H9 (cell line): ENCODE measurements at regions not wholly inside any gene's neighbourhood (a gene's known extent, or its start where the extent isn't known, plus 50 kb on each side); places are given as distances from the start of the nearest gene placed in this dataset.
A peak's percentile ranks its signal among the peaks of the same experiment; 100 is the strongest.

ENCODE experiments used
- DNase-seq: peaks from one replicate; pipeline ENCODE4 v3.0.0-alpha.2; 2017
- H2AFZ ChIP-seq: one replicate; pipeline ENCODE4 v1.6.1; 2013; ENCODE audit warnings: mild to moderate bottlenecking, low read length, control low read depth, moderate library complexity
- H2AK5ac ChIP-seq: 2 replicates; pipeline ENCODE4 v1.6.1; 2013; ENCODE audit warnings: low read length, control low read depth, mixed read lengths; ENCODE audit not compliant: insufficient read length
- H2BK120ac ChIP-seq: one replicate; pipeline ENCODE4 v1.6.1; 2013; ENCODE audit warnings: low read depth, mild to moderate bottlenecking, low read length, control low read depth, inconsistent platforms; ENCODE audit not compliant: poor library complexity, severe bottlenecking
- H2BK12ac ChIP-seq: 2 replicates; pipeline ENCODE4 v1.6.1; 2013; ENCODE audit warnings: low read length, control low read depth, mixed read lengths, low read depth; ENCODE audit not compliant: insufficient read length
- H2BK15ac ChIP-seq: 2 replicates; pipeline ENCODE4 v1.6.1; 2013; ENCODE audit warnings: low read depth, low read length, control low read depth
- H2BK20ac ChIP-seq: one replicate; pipeline ENCODE4 v1.6.1; 2013; ENCODE audit warnings: low read depth, mild to moderate bottlenecking, low read length, control low read depth, inconsistent platforms; ENCODE audit not compliant: poor library complexity, severe bottlenecking
- H2BK5ac ChIP-seq: 2 replicates; pipeline ENCODE4 v1.6.1; 2013; ENCODE audit warnings: low read length, control low read depth, mixed read lengths; ENCODE audit not compliant: insufficient read length
- H3K14ac ChIP-seq: 2 replicates; pipeline ENCODE4 v1.6.1; 2013; ENCODE audit warnings: low read length, control low read depth; ENCODE audit not compliant: insufficient read depth
- H3K18ac ChIP-seq: 2 replicates; pipeline ENCODE4 v1.6.1; 2013; ENCODE audit warnings: low read depth, mild to moderate bottlenecking, mixed read lengths, low read length, control low read depth; ENCODE audit not compliant: insufficient read length
- H3K23ac ChIP-seq: 2 replicates; pipeline ENCODE4 v1.6.1; 2013; ENCODE audit warnings: low read length, control low read depth, mixed read lengths, low read depth; ENCODE audit not compliant: insufficient read length
- H3K23me2 ChIP-seq: 2 replicates; pipeline ENCODE4 v1.6.1; 2013; ENCODE audit warnings: low read depth, mild to moderate bottlenecking, mixed read lengths, low read length, control low read depth; ENCODE audit not compliant: insufficient read length, poor library complexity, severe bottlenecking
- H3K27ac ChIP-seq: 2 replicates; pipeline ENCODE4 v1.5.1; 2013; ENCODE audit warnings: low read length, control low read depth, mixed read lengths, low read depth; ENCODE audit not compliant: insufficient read length
- H3K27me3 ChIP-seq: 2 replicates; pipeline ENCODE4 v1.6.1; 2013; ENCODE audit warnings: low read length, control low read depth, inconsistent platforms; ENCODE audit not compliant: insufficient read depth
- H3K4ac ChIP-seq: 2 replicates; pipeline ENCODE4 v1.6.1; 2013; ENCODE audit warnings: low read depth, mild to moderate bottlenecking, control low read depth, inconsistent platforms, low read length, moderate library complexity
- H3K4me1 ChIP-seq: 2 replicates; pipeline ENCODE4 v1.6.1; 2013; ENCODE audit warnings: low read length, control low read depth, inconsistent platforms; ENCODE audit not compliant: insufficient read depth
- H3K4me2 ChIP-seq: 2 replicates; pipeline ENCODE4 v1.6.1; 2013; ENCODE audit warnings: low read length, control low read depth, mixed read lengths; ENCODE audit not compliant: insufficient read length, insufficient read depth
- H3K56ac ChIP-seq: 2 replicates; pipeline ENCODE4 v1.6.1; 2013; ENCODE audit warnings: low read depth, mild to moderate bottlenecking, mixed read lengths, low read length, control low read depth; ENCODE audit not compliant: insufficient read length
- H3K79me1 ChIP-seq: 2 replicates; pipeline ENCODE4 v1.6.1; 2013; ENCODE audit warnings: low read depth, mild to moderate bottlenecking, moderate library complexity, low read length, control low read depth, inconsistent platforms; ENCODE audit not compliant: insufficient read depth, poor library complexity, severe bottlenecking
- H3K79me2 ChIP-seq: 2 replicates; pipeline ENCODE4 v1.6.1; 2013; ENCODE audit warnings: low read length, control low read depth, inconsistent platforms; ENCODE audit not compliant: insufficient read depth
- H3K9ac ChIP-seq: 2 replicates; pipeline ENCODE4 v1.6.1; 2013; ENCODE audit warnings: low read length, control low read depth, mixed read lengths; ENCODE audit not compliant: insufficient read length; ENCODE audit errors: extremely low read depth
- H3K9me3 ChIP-seq: one replicate; pipeline ENCODE4 v1.6.1; 2013; ENCODE audit warnings: low read depth, low read length, inconsistent platforms; ENCODE audit not compliant: control insufficient read depth
- H3T11ph ChIP-seq: one replicate; pipeline ENCODE4 v1.6.1; 2013; ENCODE audit warnings: mild to moderate bottlenecking, low read length, control low read depth, inconsistent platforms
- H4K20me1 ChIP-seq: one replicate; pipeline ENCODE4 v1.6.1; 2013; ENCODE audit not compliant: control insufficient read depth, insufficient read length, insufficient read depth
- H4K5ac ChIP-seq: 2 replicates; pipeline ENCODE4 v1.6.1; 2013; ENCODE audit warnings: low read depth, mild to moderate bottlenecking, mixed read lengths, low read length, control low read depth; ENCODE audit not compliant: insufficient read length
- H4K8ac ChIP-seq: replicated peaks from 2 replicates; pipeline ENCODE4 v1.6.1; 2013; ENCODE audit warnings: low read length, control low read depth, mixed read lengths, low read depth; ENCODE audit not compliant: insufficient read length
- H4K91ac ChIP-seq: 2 replicates; pipeline ENCODE4 v1.6.1; 2013; ENCODE audit warnings: low read depth, mild to moderate bottlenecking, moderate library complexity, mixed read lengths, low read length, control low read depth; ENCODE audit not compliant: insufficient read length
- H3K27ac Mint-ChIP-seq, 3 experiments: 2 replicates in 2 of 3; 3 replicates in 1 of 3; pipeline ENCODE4 v1.8.0; 2020 to 2021; ENCODE audit warnings: mixed read lengths in 3 of 3, mild to moderate bottlenecking in 1 of 3, moderate library complexity in 1 of 3
- H3K27me3 Mint-ChIP-seq: 2 replicates; pipeline ENCODE4 v1.8.0; 2021; ENCODE audit warnings: low read depth, mild to moderate bottlenecking, moderate library complexity, mixed read lengths
- H3K36me3 Mint-ChIP-seq, 3 experiments: 2 replicates in 2 of 3; 3 replicates in 1 of 3; pipeline ENCODE4 v1.8.0; 2020 to 2021; ENCODE audit warnings: low read depth in 3 of 3, mixed read lengths in 3 of 3; ENCODE audit not compliant: insufficient read depth in 1 of 3
- H3K4me1 Mint-ChIP-seq, 2 experiments: 2 replicates each; pipeline ENCODE4 v1.8.0; 2020; ENCODE audit warnings: mixed read lengths in 2 of 2
- H3K4me3 Mint-ChIP-seq, 2 experiments: 2 replicates in 1 of 2; 3 replicates in 1 of 2; pipeline ENCODE4 v1.8.0; 2020 to 2021; ENCODE audit warnings: mild to moderate bottlenecking in 2 of 2, mixed read lengths in 2 of 2, moderate library complexity in 1 of 2
- H3K9me3 Mint-ChIP-seq, 2 experiments: 2 replicates in 1 of 2; 3 replicates in 1 of 2; pipeline ENCODE4 v1.8.0; 2020; ENCODE audit warnings: mild to moderate bottlenecking in 2 of 2, mixed read lengths in 2 of 2, moderate library complexity in 1 of 2
- WGBS: extraction: QIAGEN DNeasy Blood & Tissue Kit; methylation state at CpG from one replicate; pipeline ENCODE4 v1.1.7; 2013; ENCODE audit warnings: missing lambda C conversion rate, low lambda C conversion rate, mixed read lengths; ENCODE audit not compliant: insufficient read length; ENCODE audit errors: extremely low coverage; 5-methylcytosine and 5-hydroxymethylcytosine counted together
- TF ChIP-seq, protein P1 (sequence below): fragments of 200-600 bp; sonication (generic); conservative IDR thresholded peaks from 3 replicates; pipeline ENCODE4 v1.8.0; 2021; ENCODE audit warnings: antibody characterized with exemption, mild to moderate bottlenecking

GRCh38 chr20:62534526-62535221 lies 58.9 kb upstream of the GATA5 start:
- Histone ChIP-seq H3K27ac (no peak overlapping the region), H4K20me1 (no peaks in the 10 kb centered on the region), H3K9me3 (no peaks in the 10 kb centered on the region), H3K9ac (no peak overlapping the region), H3K4me1 (no peaks in the 10 kb centered on the region), H2BK120ac (no peak overlapping the region), H3K79me1 (no peaks in the 10 kb centered on the region), H3K79me2 (no peaks in the 10 kb centered on the region), H2BK20ac (no peak overlapping the region), H2BK12ac (no peak overlapping the region), H2AFZ (no peak overlapping the region), H3K27me3 (no peaks in the 10 kb centered on the region), H2BK5ac (no peak overlapping the region), H4K5ac (no peak overlapping the region), H3K4me2 (no peak overlapping the region), H4K91ac (no peak overlapping the region), H3K23ac (no peak overlapping the region), H2BK15ac (no peak overlapping the region), H4K8ac (no peak overlapping the region), H3K14ac (no peak overlapping the region), H3K18ac (no peak overlapping the region), H3K4ac (no peak overlapping the region), H3K23me2 (no peaks in the 10 kb centered on the region), H3T11ph (no peak overlapping the region), H3K56ac (no peak overlapping the region), H2AK5ac (no peak overlapping the region)
- no peak for DNase-seq
- H3K36me3 Mint-ChIP-seq, result no peaks in the 10 kb centered on the region
- whole genome bisulfite sequencing, result no CpG with 5 or more reads among the region's 29 CpGs
- H3K4me3 Mint-ChIP-seq, result no peak overlapping the region
- H3K27ac Mint-ChIP-seq, result peak overlapping the region in 1 of 3 experiments; percentile 17; a peak in 1 of 7 replicates
- peaks cover 0 to 13% of the 10 kb centered on the region in 2 experiments; a peak in 2 of 4 replicates for H3K4me1 Mint-ChIP-seq
- TF ChIP-seq, protein P1, sequence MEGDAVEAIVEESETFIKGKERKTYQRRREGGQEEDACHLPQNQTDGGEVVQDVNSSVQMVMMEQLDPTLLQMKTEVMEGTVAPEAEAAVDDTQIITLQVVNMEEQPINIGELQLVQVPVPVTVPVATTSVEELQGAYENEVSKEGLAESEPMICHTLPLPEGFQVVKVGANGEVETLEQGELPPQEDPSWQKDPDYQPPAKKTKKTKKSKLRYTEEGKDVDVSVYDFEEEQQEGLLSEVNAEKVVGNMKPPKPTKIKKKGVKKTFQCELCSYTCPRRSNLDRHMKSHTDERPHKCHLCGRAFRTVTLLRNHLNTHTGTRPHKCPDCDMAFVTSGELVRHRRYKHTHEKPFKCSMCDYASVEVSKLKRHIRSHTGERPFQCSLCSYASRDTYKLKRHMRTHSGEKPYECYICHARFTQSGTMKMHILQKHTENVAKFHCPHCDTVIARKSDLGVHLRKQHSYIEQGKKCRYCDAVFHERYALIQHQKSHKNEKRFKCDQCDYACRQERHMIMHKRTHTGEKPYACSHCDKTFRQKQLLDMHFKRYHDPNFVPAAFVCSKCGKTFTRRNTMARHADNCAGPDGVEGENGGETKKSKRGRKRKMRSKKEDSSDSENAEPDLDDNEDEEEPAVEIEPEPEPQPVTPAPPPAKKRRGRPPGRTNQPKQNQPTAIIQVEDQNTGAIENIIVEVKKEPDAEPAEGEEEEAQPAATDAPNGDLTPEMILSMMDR, result no peak
- no peaks in the 10 kb centered on the region for H3K9me3 Mint-ChIP-seq
- no peaks in the 10 kb centered on the region for H3K27me3 Mint-ChIP-seq
